Effector memory CD8-positive, alpha-beta T cell (primary cell): ENCODE measurements at regions not wholly inside any gene's neighbourhood (a gene's known extent, or its start where the extent isn't known, plus 50 kb on each side); places are given as distances from the start of the nearest gene placed in this dataset.

ENCODE experiments used
- ATAC-seq: fragments of 150-1000 bp; cut with Tn5 transposase; replicated peaks from 2 replicates; pipeline ENCODE4 v1.10.0; 2021; ENCODE audit warnings: mild to moderate bottlenecking, moderate library complexity
- DNase-seq, 3 experiments: peaks; one replicate each; pipeline ENCODE4 v3.0.0; 2021
- H3K27ac Mint-ChIP-seq, 2 donors: one replicate each; pipeline ENCODE4 v1.8.0; 2022; ENCODE audit warnings: mild to moderate bottlenecking in 2 of 2, mixed read lengths in 2 of 2, moderate library complexity in 2 of 2
- H3K27me3 Mint-ChIP-seq, 2 donors: one replicate each; pipeline ENCODE4 v1.8.0; 2022; ENCODE audit warnings: mixed read lengths in 2 of 2
- H3K36me3 Mint-ChIP-seq: one replicate; pipeline ENCODE4 v1.8.0; 2022; ENCODE audit warnings: mild to moderate bottlenecking, moderate library complexity, mixed read lengths; ENCODE audit not compliant: insufficient read depth
- H3K4me1 Mint-ChIP-seq, 2 donors: one replicate each; pipeline ENCODE4 v1.8.0; 2022; ENCODE audit warnings: low read depth in 2 of 2, mixed read lengths in 2 of 2
- H3K4me3 Mint-ChIP-seq, 2 donors: one replicate each; pipeline ENCODE4 v1.8.0; 2022; ENCODE audit warnings: mild to moderate bottlenecking in 2 of 2, mixed read lengths in 2 of 2, moderate library complexity in 2 of 2
- H3K9me3 Mint-ChIP-seq, 2 donors: one replicate each; pipeline ENCODE4 v1.8.0; 2022; ENCODE audit warnings: mixed read lengths in 2 of 2

GRCh38 chr16:50478075-50478772 is 70.0 kb upstream of the NKD1 start:
- Mint-ChIP-seq H3K36me3 (no peaks in the 10 kb centered on the region), H3K4me1 (peaks cover 0 to 1% of the 10 kb centered on the region in 2 donors), H3K9me3 (no peaks in the 10 kb centered on the region), H3K27ac (no peak overlapping the region), H3K27me3 (peaks cover 38 to 61% of the 10 kb centered on the region in 2 donors), H3K4me3 (no peak overlapping the region)
- DNase-seq, result no peak
- no peak for ATAC-seq

DNA sequence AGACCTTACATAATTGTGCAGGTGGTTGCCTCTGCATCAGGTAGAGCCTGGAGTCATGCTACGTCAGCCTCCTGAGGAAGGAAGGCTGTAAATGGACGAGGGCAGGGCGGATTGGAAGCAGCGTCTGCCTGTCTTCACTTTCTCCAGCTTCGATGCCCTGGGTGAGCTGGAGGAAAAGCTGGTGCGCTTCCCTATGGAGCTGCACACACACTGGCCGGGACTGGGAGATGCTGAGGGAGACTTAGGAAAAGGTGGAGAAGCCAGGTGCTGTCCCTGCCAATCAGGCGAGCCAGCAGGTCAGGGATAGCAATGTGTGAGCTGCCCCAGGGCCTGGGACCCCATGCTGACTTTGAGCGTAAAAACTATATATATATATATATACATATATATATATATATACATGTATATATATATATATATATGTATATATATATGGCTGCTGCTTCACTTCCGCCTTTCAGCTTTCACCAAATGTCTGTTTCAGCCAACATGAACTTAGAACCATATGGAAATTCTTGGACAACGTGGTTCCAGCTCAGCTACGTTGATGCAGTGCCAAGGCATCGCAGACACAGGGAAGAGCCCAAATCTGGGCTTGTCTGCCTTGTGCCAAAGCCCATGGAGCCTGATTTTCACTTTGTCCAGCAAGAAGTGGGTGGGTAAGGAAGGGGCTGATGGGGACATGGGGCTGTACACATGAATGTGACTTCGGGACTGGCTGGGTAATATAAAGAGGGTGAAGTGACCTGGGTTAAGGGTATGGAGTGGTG is 71.5 kb upstream of the NKD1 start:
- Mint-ChIP-seq H3K4me3 (no peak overlapping the region), H3K4me1 (peaks cover 0 to 1% of the 10 kb centered on the region in 2 donors), H3K27ac (no peak overlapping the region), H3K36me3 (no peaks in the 10 kb centered on the region), H3K9me3 (no peaks in the 10 kb centered on the region), H3K27me3 (peaks cover 39 to 58% of the 10 kb centered on the region in 2 donors)
- ATAC-seq (no peak), DNase-seq (no peak)

GRCh38 chr16:50475170-50475569 is 73.0 kb upstream of the NKD1 start:
- H3K4me3 Mint-ChIP-seq, result no peak overlapping the region
- peaks cover 0 to 1% of the 10 kb centered on the region in 2 donors for H3K4me1 Mint-ChIP-seq
- H3K27me3 Mint-ChIP-seq, result peaks cover 34 to 66% of the 10 kb centered on the region in 2 donors
- no peak for ATAC-seq
- no peaks in the 10 kb centered on the region for H3K36me3 Mint-ChIP-seq
- DNase-seq, result no peak
- no peak overlapping the region for H3K27ac Mint-ChIP-seq
- no peaks in the 10 kb centered on the region for H3K9me3 Mint-ChIP-seq

- Mint-ChIP-seq H3K27ac (no peak overlapping the region), H3K36me3 (no peaks in the 10 kb centered on the region), H3K27me3 (peaks cover 35 to 68% of the 10 kb centered on the region in 2 donors), H3K9me3 (no peaks in the 10 kb centered on the region), H3K4me1 (peaks cover 0 to 1% of the 10 kb centered on the region in 2 donors), H3K4me3 (no peak overlapping the region)
- ATAC-seq (no peak), DNase-seq (no peak)
These were observed 74.1 kb upstream of the NKD1 start for GRCh38 chr16:50474138-50474537.

GRCh38 chr16:50473356-50473945 is 74.7 kb upstream of the NKD1 start:
- no peak for ATAC-seq
- H3K27me3 Mint-ChIP-seq, result peaks cover 40 to 68% of the 10 kb centered on the region in 2 donors
- no peak overlapping the region for H3K4me3 Mint-ChIP-seq
- peaks cover 0 to 7% of the 10 kb centered on the region in 2 donors for H3K4me1 Mint-ChIP-seq
- H3K9me3 Mint-ChIP-seq, result no peaks in the 10 kb centered on the region
- no peaks in the 10 kb centered on the region for H3K36me3 Mint-ChIP-seq
- no peak overlapping the region for H3K27ac Mint-ChIP-seq
- no peak for DNase-seq

DNA sequence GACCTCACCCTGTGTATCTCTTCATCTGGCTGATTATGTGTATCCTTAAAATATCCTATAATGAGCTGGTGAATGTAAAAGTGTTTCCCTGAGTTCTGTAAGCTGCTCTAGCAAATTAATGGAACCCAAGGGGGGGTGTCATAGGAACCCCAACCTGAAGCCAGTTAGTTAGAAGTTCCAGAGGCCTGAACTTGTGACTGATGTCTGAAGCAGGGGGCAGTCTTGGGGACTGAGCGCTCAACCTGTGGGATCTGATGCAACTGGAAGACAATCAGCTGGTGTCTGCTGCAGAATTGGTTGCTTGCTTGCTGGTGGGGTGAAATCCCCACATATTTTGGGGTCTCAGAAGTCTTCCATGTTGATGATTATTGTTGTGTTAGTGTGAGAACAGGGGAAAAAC is 75.7 kb upstream of the NKD1 start:
- no peak for ATAC-seq
- H3K27me3 Mint-ChIP-seq, result peaks cover 32 to 61% of the 10 kb centered on the region in 2 donors

DNA sequence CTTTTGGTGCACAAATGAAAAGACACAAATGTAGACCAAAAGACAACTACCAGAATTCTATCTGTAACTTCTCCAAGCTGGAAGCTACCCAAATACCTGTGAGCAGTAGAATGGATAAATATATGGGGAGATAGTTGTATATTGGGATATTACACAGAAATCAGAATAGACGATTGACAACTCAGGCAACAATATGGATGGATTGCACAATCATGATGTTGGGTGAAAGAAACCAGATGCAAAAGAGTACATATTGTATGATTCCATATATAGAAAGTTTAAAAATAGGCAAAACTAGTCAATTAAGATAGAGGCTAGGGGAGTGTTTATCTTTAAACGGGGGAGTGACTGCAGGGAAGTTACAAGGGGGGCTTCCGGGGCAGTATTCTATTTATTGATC is 77.5 kb upstream of the NKD1 start:
- DNase-seq (no peak), ATAC-seq (no peak)
- H3K27me3 Mint-ChIP-seq, result peaks cover 45 to 61% of the 10 kb centered on the region in 2 donors
- no peak overlapping the region for H3K4me3 Mint-ChIP-seq
- peaks cover 0 to 9% of the 10 kb centered on the region in 2 donors for H3K4me1 Mint-ChIP-seq
- H3K27ac Mint-ChIP-seq, result no peak overlapping the region
- no peaks in the 10 kb centered on the region for H3K36me3 Mint-ChIP-seq
- H3K9me3 Mint-ChIP-seq, result no peaks in the 10 kb centered on the region

More for the DNA sequence above, 75.7 kb upstream of the NKD1 start:
- no peak for DNase-seq
- no peak overlapping the region for H3K27ac Mint-ChIP-seq
- no peak overlapping the region for H3K4me3 Mint-ChIP-seq
- H3K4me1 Mint-ChIP-seq, result peaks cover 0 to 7% of the 10 kb centered on the region in 2 donors
- no peaks in the 10 kb centered on the region for H3K36me3 Mint-ChIP-seq
- H3K9me3 Mint-ChIP-seq, result no peaks in the 10 kb centered on the region

DNA sequence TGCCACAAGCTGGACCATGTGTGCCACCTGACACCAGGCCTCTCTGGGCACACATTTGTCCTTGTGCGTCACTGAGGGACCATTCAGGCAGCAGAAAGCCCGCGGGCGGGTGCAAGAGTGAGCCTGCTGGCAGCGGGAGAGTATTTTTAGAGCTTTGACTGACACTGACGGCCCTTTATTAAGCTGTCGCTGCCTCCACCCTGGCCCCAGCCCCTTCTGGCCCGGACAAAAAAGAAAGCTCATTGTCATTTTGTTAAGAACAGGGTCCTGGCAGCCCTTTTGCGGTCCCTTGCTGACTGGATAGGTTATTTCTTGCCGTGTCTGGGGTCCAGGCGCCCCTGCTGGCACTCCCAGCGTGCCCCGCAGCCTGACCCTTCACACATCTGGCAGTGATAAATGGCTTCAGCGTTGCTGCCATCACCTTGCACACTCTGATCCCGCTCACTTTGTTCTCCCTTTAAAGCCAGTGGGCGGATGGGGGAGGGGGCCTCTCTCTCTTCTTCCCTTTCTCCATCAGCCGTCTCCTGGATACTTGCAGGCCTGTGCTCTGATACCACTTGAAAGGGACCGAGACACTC is 78.4 kb upstream of the NKD1 start:
- DNase-seq, result no peak
- H3K4me1 Mint-ChIP-seq, result peaks cover 0 to 9% of the 10 kb centered on the region in 2 donors
- H3K4me3 Mint-ChIP-seq, result no peak overlapping the region
- H3K9me3 Mint-ChIP-seq, result no peaks in the 10 kb centered on the region
- no peak for ATAC-seq
- no peak overlapping the region for H3K27ac Mint-ChIP-seq
- peaks cover 53 to 64% of the 10 kb centered on the region in 2 donors for H3K27me3 Mint-ChIP-seq
- H3K36me3 Mint-ChIP-seq, result no peaks in the 10 kb centered on the region

- Mint-ChIP-seq H3K27ac (no peak overlapping the region), H3K4me3 (peak overlapping the region in 1 of 2 donors; percentile 49), H3K27me3 (peaks cover 53 to 69% of the 10 kb centered on the region in 2 donors), H3K36me3 (no peaks in the 10 kb centered on the region), H3K4me1 (peaks cover 0 to 9% of the 10 kb centered on the region in 2 donors), H3K9me3 (no peaks in the 10 kb centered on the region)
- ATAC-seq (no peak), DNase-seq (no peak)
These were observed 79.0 kb upstream of the NKD1 start for GRCh38 chr16:50469121-50469743.

DNA sequence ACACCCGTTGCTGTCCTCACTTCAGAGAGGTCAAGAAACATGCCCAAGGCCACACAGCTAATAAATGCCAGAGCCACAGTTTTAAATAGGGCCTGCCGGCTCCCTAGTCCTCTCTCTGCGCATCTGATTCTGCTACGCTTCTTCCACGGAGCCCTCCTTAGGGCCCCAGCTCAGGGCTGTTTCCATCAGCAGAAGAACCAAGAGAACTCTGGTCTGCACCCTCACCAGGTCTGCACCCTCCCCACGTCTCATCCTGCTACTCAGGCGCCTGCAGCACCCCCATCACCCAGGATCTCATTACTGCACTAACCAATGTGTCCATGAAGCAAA is 79.5 kb upstream of the NKD1 start:
- Mint-ChIP-seq H3K9me3 (no peaks in the 10 kb centered on the region), H3K4me1 (peaks cover 0 to 9% of the 10 kb centered on the region in 2 donors), H3K36me3 (no peaks in the 10 kb centered on the region), H3K27me3 (peaks cover 59 to 74% of the 10 kb centered on the region in 2 donors), H3K4me3 (peak overlapping the region; percentile 8 to 49), H3K27ac (no peak overlapping the region)
- ATAC-seq (no peak), DNase-seq (no peak)

GRCh38 chr16:50467943-50468748 is 80.0 kb upstream of the NKD1 start:
- ATAC-seq, result no peak
- Mint-ChIP-seq H3K27me3 (peaks cover 64 to 80% of the 10 kb centered on the region in 2 donors), H3K36me3 (no peaks in the 10 kb centered on the region), H3K4me1 (peaks cover 0 to 9% of the 10 kb centered on the region in 2 donors), H3K9me3 (no peaks in the 10 kb centered on the region), H3K4me3 (peak overlapping the region; percentile 8 to 49), H3K27ac (no peak overlapping the region)
- DNase-seq, result no peak

GRCh38 chr16:50467559-50467942 is 80.6 kb upstream of the NKD1 start:
- Mint-ChIP-seq H3K4me3 (no peak overlapping the region), H3K27ac (no peak overlapping the region), H3K27me3 (peaks cover 68 to 82% of the 10 kb centered on the region in 2 donors), H3K9me3 (no peaks in the 10 kb centered on the region), H3K4me1 (peaks cover 0 to 9% of the 10 kb centered on the region in 2 donors), H3K36me3 (no peaks in the 10 kb centered on the region)
- ATAC-seq (no peak), DNase-seq (no peak)
